CD4-positive, alpha-beta T cell treated with Interleukin-4 for 4 hours (primary cell): ENCODE measurements at regions not wholly inside any gene's neighbourhood (a gene's known extent, or its start where the extent isn't known, plus 50 kb on each side); places are given as distances from the start of the nearest gene placed in this dataset.

Experiments
- DNase-seq: peaks from one replicate; pipeline ENCODE4 v3.0.0-alpha.2; 2020

DNA sequence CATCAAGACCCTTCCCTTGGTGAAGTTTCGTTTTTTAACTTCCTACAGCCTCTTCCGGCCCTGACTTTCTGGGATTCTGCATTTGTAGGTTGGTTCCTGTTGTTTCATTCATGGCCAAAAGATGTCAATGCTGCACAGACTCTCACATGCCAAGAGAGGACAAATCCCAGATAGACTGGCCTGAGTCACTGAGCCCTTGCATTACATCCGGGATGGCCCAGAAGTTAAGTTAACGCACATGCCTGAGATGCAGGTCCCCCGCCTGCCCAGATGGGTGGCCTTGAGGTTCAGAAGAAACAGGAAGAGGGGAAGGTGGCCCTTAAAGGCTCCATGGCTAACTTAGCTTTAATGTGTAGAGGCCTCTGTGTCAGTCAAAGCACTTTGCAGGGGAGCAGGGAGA lies 51.6 kb upstream of the SRGAP3 start:
- DNase-seq: no peak

DNA sequence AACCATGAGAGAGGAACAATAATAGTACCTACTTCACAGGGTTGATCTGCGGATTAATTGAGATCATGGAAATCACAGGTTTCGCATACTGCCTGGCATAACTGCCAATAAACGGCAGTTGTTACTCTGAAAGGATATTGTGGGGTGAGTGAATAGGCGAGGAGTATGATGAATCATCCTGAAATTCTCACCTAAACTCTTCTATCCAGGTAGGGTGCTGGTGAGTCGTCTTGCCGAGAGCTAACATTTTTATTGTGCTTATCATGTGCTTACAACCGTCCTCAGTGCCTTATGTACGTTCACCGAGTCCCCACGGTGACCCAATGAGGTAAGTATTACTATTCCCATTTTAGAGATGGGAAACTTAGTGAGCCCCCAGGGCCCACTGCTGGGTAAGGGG lies 52.4 kb upstream of the SRGAP3 start:
- DNase-seq: no peak

DNA sequence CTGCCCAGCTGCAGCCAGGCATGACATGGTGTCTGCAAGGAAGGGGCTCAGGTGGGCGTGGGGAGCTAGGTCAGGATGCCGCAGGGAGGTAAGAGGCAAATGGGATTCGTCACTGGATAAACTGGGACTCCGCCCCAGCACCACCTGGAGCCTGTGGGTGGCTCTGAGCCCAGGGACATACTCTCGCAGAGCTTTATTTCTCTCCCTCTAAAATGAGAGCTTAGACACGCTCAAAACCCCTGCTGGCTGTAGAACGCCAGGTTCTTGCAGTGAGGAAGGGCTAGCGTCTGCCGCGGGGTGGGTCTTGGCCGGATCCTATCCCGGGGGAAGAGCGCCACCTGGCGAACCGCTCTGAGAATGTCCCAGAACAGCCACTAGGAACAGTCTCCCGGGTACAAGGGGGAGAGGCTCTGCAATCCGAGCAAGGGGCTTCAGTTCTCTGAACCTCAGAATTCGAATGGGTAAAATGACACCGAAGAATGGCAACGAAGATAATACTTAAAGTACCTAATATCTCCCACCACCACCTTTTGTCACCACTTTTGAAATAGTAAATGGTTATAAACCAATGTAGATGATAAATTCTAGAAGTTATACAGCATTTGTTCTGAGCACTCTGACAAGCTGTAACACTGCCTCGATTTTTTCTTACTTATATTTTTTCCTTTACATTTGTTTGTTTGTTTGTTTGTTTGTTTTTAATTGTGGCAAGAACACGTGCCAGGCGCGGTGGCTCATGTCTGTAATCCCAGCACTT lies 53.2 kb upstream of the SRGAP3 start:
- DNase-seq: peak; percentile 53

DNA sequence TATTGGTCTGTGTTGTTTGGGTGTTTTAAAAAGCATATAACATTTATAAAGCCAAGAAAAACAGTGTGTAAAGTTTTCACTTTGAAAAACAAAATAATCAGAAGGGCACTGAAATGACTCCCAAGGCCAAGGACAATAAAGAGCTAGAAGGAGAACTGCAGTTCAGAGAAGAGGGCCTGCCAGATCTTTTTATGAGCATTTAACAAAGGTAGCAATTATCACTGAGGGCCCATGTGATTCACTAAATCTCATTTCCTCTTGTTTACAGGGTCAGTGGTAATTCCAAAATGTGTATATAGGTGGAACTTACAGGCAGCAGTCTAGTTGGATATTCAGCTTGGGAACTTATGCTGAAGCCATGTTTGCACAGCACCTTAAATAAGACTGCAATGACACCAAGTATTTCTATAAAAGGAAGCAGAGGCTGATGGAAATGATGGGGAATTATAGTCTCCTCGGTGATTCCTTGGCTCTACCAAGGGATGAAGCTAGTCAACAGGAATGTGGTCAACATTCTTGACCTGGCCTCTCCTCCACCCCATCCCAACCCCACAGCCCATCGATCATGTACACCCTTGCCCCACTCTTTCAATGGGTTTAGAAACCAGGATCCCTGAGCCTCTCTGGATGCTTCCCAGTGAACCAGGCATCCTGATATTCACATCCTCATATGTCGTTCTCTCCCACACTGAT lies 54.4 kb upstream of the THUMPD3 start:
- no peak for DNase-seq

DNA sequence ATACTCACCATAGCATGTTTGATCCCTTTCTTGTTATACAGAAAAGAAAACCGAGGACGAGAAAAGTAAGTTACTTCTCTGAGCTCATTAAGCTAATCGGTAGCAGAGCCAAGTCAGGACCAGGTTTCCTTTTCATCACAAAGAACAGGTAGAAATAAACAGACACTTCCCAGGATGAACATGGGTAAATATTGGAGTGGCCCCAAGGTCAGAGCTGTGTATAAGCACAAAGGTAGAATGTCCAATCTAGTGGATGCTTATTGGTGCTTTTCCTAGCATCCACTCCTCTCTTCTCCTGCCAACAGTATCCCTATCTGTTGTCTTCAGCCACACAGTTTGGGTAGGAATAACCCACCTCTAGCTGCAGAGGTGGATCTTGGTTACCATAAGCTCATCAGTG lies 52.8 kb upstream of the THUMPD3 start:
- no peak for DNase-seq

DNA sequence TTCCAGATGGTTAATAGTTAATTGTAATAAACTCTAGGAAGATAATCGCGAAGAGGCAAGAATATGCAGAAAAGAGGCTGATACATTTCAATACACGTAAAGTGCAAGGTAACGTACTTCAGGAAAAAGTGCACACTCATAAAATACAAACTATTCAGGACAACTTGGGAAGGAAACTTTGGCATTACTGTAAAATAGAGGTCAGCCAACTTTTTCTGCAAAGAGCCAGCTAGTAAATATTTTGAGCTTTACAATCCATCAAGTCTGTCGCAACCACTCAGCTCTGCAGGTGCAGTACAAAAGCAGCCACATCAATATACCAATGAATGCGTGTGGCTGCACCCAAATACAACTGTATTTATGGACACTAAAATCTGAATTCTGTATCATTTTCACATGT lies 51.6 kb upstream of the THUMPD3 start:
- no peak for DNase-seq
